RWPE1 (cell line): ENCODE measurements at regions not wholly inside any gene's neighbourhood (a gene's known extent, or its start where the extent isn't known, plus 50 kb on each side); places are given as distances from the start of the nearest gene placed in this dataset.

Experiments used
- CTCF ChIA-PET: fragments of 350-600 bp; sonication (Branson Sonifier 250); formaldehyde crosslinking; extraction: SDS; loops from one replicate; lab custom pipeline; 2021; lab: Yijun Ruan, JAX
- POLR2A ChIA-PET: fragments of 400-600 bp; formaldehyde crosslinking; extraction: SDS; loops from one replicate; lab custom pipeline; 2020; ENCODE audit warnings: antibody characterized with exemption; ENCODE audit not compliant: low non-redundant PET; lab: Yijun Ruan, JAX
- DNase-seq: peaks from one replicate; pipeline ENCODE4 v3.0.0; 2012; ENCODE audit warnings: low spot score
- H3K27ac ChIP-seq: fragments of 450-650 bp; 2 replicates; pipeline ENCODE4 v1.5.1; 2017
- CTCF ChIP-seq: fragments of 450-650 bp; conservative IDR thresholded peaks from 2 replicates; pipeline ENCODE4 v1.5.1; 2017; ENCODE audit warnings: low read depth, mild to moderate bottlenecking

DNA sequence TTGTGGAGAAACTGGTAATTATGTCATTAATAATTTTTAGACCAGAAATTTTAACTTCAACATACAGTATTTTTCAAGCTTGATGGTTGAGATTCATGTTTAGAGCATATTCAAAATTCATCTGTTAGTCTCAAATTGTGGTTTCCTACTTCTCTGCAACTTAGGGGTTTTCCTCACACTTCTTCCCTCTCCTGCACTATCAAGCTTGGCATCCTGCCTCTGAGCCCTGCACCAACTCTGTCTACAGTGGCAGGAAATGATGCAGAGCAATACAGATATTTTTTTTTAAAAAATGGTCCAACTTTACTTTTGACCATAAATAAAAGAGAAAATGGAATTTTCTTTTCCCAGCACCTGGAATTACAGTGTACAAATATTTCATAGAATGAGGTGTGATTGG is 247.3 kb downstream of the NUP35 start:
- CTCF ChIA-PET, result no interaction called here

DNA sequence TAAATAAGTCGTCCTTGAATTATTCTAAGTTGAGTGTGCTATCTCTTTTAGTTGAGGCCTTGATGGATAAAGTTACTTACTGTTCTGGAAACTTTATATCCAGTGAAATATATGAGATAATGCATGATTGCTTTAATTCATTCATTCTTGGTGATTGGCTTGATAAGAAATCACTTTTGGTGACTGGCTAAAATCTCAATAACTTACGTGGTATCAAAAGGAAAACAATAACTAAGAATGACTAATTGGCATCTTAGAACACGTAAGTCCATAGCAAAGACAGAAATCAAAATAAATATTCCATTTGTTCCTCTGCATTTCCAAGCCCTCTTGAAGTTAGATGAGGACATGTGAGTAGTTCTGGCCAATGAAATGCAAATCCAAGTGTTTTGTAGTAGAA is 251.6 kb downstream of the NUP35 start:
- no peak for TF ChIP-seq CTCF
- CTCF ChIA-PET, result no interaction called here
- DNase-seq, result no peak
- POLR2A ChIA-PET, result no interaction called here
- no peak overlapping the region for H3K27ac ChIP-seq

More for the DNA sequence above, 247.3 kb downstream of the NUP35 start:
- no peak for DNase-seq
- H3K27ac ChIP-seq, result no peak overlapping the region
- POLR2A ChIA-PET, result no interaction called here
- no peak for TF ChIP-seq CTCF

- POLR2A ChIA-PET, result no interaction called here
- no peak for DNase-seq
- no peak overlapping the region for H3K27ac ChIP-seq
- CTCF ChIA-PET, result interaction anchor here (1.1 kb wide), 1 partner anchor 135 kb away, joined by 4 read pairs; no protein-coding TSS in a partner anchor
- TF ChIP-seq CTCF, result no peak
Observed at GRCh38 chr2:183383854-183384253, 259.6 kb downstream of the NUP35 start.

- CTCF ChIA-PET, result no interaction called here
- POLR2A ChIA-PET, result no interaction called here
- H3K27ac ChIP-seq, result no peak overlapping the region
- DNase-seq, result no peak
- TF ChIP-seq CTCF, result no peak
Observed at GRCh38 chr2:183389546-183390080, 265.4 kb downstream of the NUP35 start.

DNA sequence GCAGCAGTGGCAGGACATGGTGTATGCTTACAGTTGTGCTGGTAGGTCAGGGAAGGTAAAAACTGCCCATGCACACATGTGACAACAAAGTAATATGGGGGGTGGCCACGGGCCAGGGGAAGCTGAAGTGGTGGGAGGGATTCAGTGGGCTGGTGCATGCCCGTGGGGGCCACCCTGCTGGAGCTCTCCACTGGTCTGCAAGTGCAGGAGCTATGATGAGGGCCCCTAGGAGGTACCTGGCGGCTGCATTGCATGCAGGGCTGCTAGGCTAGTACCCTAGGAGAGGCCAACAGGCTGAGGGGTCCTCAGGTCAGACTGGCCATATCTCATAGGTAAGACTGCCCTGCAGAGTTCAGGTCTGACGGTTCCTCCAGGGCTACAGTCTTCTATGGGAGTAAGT is 265.9 kb downstream of the NUP35 start:
- CTCF ChIA-PET, result no interaction called here
- POLR2A ChIA-PET, result interaction anchor here (0.6 kb wide), 1 partner anchor 74 kb away, joined by 3 read pairs; no protein-coding TSS in a partner anchor
- no peak for TF ChIP-seq CTCF

DNA sequence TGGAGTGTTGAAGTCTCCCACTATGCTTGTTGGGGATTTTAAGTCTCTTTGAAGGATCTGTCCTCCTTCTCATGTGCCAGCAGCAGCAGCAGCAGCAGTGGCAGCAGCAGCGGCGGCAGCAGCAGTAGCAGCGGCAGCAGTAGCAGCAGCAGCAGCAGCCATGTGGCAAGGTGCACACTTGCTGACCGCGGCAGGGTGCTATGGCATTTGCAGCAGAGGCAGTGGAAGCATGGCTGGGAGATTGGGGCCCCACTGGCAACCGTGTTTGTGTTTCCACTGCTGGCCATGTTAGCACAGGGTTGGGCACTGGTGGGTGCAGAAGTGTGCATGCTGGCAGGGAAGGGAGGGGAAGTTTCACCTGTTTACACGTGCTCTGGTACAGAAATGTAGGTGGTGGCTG is 280.1 kb downstream of the NUP35 start:
- no peak for DNase-seq
- no peak overlapping the region for H3K27ac ChIP-seq
- no peak for TF ChIP-seq CTCF
- ChIA-PET POLR2A (no interaction called here), CTCF (no interaction called here)

More for the DNA sequence above, 265.9 kb downstream of the NUP35 start:
- DNase-seq, result no peak
- no peak overlapping the region for H3K27ac ChIP-seq
